Body of pancreas (tissue), 4 donors: ENCODE measurements at regions not wholly inside any gene's neighbourhood (a gene's known extent, or its start where the extent isn't known, plus 50 kb on each side); places are given as distances from the start of the nearest gene placed in this dataset.

Experiments used
- POLR2A ChIP-seq, 3 donors: fragments of 450-650 bp; IDR thresholded peaks; one replicate each; pipeline ENCODE4 v1.6.1; 2016; ENCODE audit warnings: antibody characterized with exemption in 3 of 3, mild to moderate bottlenecking in 2 of 3
- TF ChIP-seq, protein P1 (sequence below), 7 experiments: fragments of 450-650 bp in 4 of 7; fragments of 200-600 bp in 3 of 7; sonication (generic) in 3 of 7; IDR thresholded peaks; one replicate each; pipeline ENCODE4 v1.5.1; 2016 to 2019; ENCODE audit warnings: antibody characterized with exemption in 7 of 7

DNA sequence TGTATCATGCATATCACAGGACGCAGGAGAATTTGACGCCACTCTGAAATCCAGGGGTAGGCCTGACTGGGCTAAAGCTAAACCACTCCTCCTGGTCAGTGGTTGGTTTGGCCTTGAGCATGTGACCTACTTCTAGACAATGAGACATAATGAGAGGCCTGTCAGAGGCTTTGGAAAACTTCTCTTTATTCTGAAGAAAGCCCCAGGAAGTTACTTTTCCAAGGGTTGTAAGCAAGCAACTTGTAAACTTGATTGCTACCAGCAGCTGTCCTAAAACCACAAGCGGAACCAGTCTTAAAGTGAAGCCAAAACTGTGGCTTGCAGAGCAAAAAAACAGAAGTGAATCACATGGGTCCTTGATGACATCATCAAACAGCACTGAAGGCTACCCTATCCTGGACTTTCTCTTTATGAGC lies 138.2 kb upstream of the COX10 start:
- TF ChIP-seq, protein P1, sequence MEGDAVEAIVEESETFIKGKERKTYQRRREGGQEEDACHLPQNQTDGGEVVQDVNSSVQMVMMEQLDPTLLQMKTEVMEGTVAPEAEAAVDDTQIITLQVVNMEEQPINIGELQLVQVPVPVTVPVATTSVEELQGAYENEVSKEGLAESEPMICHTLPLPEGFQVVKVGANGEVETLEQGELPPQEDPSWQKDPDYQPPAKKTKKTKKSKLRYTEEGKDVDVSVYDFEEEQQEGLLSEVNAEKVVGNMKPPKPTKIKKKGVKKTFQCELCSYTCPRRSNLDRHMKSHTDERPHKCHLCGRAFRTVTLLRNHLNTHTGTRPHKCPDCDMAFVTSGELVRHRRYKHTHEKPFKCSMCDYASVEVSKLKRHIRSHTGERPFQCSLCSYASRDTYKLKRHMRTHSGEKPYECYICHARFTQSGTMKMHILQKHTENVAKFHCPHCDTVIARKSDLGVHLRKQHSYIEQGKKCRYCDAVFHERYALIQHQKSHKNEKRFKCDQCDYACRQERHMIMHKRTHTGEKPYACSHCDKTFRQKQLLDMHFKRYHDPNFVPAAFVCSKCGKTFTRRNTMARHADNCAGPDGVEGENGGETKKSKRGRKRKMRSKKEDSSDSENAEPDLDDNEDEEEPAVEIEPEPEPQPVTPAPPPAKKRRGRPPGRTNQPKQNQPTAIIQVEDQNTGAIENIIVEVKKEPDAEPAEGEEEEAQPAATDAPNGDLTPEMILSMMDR (IDR thresholded peaks at IDR 0.05), result no peak
- TF ChIP-seq POLR2A (IDR thresholded peaks at IDR 0.05), result no peak
